Spleen (tissue), 7 donors: ENCODE measurements at regions not wholly inside any gene's neighbourhood (a gene's known extent, or its start where the extent isn't known, plus 50 kb on each side); places are given as distances from the start of the nearest gene placed in this dataset.

Experiments
- CTCF ChIP-seq, 11 experiments: fragments of 200-600 bp in 7 of 11; fragments of 450-650 bp in 4 of 11; sonication (generic) in 4 of 11; IDR thresholded peaks in 8 of 11; conservative IDR thresholded peaks in 3 of 11; 1 replicate in 7 of 11; 2 replicates in 4 of 11; pipeline versions ENCODE4 v1.4.0 to v1.8.0; 2016 to 2021; ENCODE audit warnings: antibody characterized with exemption in 11 of 11, inconsistent platforms in 4 of 11, mild to moderate bottlenecking in 1 of 11
- POLR2A ChIP-seq, 3 donors: fragments of 450-650 bp; IDR thresholded peaks; one replicate each; pipeline ENCODE4 v1.5.1; 2017; ENCODE audit warnings: antibody characterized with exemption in 3 of 3, mild to moderate bottlenecking in 1 of 3
- donor health status: DM: no; HTN: no; CAD: no; lungs with moderate emphysema.
- donor health status: DM: no; HTN: no; CAD: no.
- donor health status: DM: no; HTN: no; CAD: no.

- TF ChIP-seq CTCF (IDR thresholded peaks at IDR 0.05 in 8 of 11, conservative IDR thresholded peaks at IDR 0.05 in 3 of 11) (no peak), POLR2A (IDR thresholded peaks at IDR 0.05) (no peak)
Measured at GRCh38 chr9:126125577-126125976, 201.1 kb upstream of the MVB12B start.
